HG02885 (cell line): ENCODE measurements at regions not wholly inside any gene's neighbourhood (a gene's known extent, or its start where the extent isn't known, plus 50 kb on each side); places are given as distances from the start of the nearest gene placed in this dataset.
"Not testable (repeated sequence)": the region's sequence is repeated elsewhere in the genome, so short reads cannot be mapped to it uniquely, and the experiment has no call there.

ENCODE experiments used
- ATAC-seq: cut with Tn5 transposase; IDR thresholded peaks from one replicate; pipeline ENCODE4 v1.9.1; 2021; ENCODE audit warnings: mild to moderate bottlenecking; ENCODE audit not compliant: unreplicated experiment, poor library complexity

- ATAC-seq = no peak
Measured at GRCh38 chr5:68991279-68992084, 102.3 kb upstream of the SLC30A5 start.

GRCh38 chr5:68994645-68995044 is 99.2 kb upstream of the SLC30A5 start:
- peak; percentile 87 for ATAC-seq

DNA sequence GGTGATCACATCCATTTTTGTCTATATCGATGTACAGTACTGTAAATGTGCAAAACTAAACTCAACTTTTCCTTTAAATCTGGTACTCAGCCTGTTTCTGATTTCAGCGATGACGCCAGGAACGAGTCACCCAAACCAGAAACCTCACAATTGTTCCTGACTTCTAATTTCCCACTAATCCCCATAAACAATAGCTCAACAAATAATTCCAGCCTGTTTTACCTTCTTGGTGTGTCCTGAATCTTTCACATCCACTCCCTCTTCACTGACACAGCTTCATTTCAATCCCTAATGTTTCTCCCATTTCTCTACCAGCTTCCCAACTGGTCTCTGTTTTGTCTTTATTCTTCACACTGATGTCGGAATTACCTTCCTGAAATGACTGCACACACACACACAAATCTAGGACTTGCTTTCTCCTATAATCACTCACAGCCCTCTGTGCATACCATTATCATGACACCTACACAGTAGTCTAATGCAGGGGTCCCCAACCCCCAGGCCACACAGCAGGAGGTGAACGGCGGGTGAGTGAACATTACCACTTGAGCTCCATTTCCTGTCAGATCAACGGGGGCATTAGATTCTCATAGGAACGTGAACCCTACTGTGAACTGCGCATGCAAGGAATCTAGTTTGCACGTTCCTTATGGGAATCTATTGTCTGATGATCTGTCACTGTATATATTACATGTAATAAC is 97.8 kb upstream of the SLC30A5 start:
- no peak for ATAC-seq

DNA sequence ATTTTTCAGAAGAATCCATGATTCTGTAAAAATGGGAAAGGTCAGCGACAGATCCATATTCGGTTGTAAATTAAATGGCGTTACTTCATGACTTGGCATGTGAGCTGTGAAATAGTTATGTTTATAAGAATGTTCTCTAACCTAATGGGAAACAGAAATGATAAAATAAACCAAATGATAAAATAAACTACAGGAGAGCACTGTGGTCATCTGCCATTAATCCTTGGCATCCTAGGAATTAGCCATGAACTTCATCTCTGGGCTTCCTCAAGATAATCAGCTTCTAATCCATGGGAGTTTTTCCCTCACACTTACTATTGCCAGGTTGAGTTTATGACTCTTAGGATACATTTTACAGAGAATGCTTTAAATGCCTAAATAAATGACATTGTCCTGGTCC is 94.6 kb upstream of the SLC30A5 start:
- no peak for ATAC-seq

GRCh38 chr5:69000216-69000919 is 93.4 kb upstream of the SLC30A5 start:
- ATAC-seq = no peak

DNA sequence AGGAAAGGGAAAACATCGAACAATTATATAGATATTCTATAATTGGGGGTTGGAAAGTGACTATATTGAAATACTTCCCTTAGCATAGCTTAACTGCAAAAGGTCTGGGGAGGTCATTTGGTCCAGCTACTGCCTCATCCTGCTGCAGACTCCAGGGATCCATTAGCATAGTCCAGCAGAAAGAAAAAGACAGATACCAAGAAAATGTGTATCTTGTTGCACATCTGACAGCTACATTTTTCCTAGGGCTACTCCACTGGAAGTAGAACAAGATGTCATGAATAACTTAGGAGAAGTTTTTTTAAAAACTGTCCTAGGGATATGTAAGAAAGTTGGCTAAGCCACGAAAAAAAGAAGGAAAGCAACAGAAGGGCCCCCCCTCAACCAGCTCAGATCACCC is 92.9 kb upstream of the SLC30A5 start:
- ATAC-seq = no peak

DNA sequence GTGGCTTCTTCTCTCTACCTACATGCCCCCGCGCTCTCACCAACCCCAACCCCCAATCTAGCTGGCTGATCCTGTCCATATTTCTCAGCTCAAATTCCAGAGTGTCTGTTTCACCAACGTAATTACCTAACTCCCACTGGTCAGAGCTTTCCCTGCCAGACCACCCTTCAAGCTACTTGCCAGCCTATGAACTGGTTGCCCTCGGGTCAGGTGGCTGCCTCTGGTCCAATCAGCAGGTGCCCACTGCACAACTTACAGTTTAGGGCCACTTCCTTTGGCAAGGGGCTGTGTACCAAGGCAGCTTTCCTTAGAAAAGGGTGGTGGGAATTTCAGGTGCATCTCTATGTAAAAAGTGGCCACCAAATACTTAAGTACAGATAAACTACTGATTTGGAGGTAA is 92.2 kb upstream of the SLC30A5 start:
- no peak for ATAC-seq

- no peak for ATAC-seq
Measured at GRCh38 chr5:69004127-69004526, 89.7 kb upstream of the SLC30A5 start.

GRCh38 chr5:69004676-69005075 is 89.1 kb upstream of the SLC30A5 start:
- no peak for ATAC-seq

GRCh38 chr5:69006030-69006429 is 87.8 kb upstream of the SLC30A5 start:
- ATAC-seq = no peak

DNA sequence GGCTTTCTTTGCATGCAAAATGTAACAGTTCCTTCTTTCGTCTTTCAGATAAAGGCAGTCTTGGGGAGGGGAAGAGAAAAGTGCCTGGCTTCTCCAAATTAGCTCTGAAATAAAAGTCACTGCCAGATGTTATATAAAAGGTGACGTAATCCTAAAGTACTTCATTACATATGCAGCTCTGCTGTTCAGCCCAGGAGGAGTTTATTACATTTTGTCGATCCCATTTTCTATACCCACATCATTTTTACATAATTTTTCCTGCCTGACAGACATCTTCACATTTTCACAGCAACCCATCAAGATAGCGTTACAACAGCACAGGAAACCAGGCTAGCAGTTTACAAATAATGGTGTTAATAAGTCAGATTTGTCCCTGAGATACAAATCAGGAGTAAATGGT is 86.7 kb upstream of the SLC30A5 start:
- no peak for ATAC-seq

DNA sequence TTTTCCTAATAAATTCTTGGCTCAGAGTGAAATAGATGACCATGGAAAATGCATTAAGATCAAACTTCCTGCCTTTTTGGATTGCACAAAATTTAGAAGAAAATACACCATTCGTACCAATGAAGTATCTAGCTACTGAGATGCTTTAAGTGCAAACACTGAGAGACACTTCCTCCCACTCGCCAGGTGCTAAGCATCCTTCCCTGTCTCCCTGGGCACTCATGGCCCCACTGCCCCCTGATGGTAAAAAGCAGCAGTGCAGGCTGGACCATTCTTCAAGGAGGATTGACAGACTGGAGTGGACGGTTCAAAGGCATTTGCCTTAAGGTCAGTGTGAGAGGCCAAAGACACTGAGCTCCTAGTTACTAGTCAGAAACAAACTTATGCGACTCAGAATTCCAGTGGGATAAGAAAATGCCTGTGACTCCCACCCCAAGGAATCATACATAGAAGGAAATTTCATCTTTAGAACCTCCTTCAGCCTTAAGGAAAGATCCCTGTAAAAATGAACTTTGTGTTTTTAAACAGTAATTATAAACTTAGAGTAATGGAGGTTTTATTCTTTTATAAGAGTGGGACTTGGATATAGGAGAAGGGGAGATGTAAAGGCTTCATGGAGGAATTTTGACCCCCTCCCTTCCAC is 86.0 kb upstream of the SLC30A5 start:
- peak; percentile 92 for ATAC-seq

- ATAC-seq = no peak
Measured at GRCh38 chr5:69010476-69010875, 83.3 kb upstream of the SLC30A5 start.

- no peak for ATAC-seq
Measured at GRCh38 chr5:69011910-69012309, 81.9 kb upstream of the SLC30A5 start.

- no peak for ATAC-seq
Measured at GRCh38 chr5:69013481-69013880, 80.3 kb upstream of the SLC30A5 start.

GRCh38 chr5:69014007-69014406 is 79.8 kb upstream of the SLC30A5 start:
- not testable (repeated sequence) for ATAC-seq

- ATAC-seq = no peak
Measured at GRCh38 chr5:69019668-69020375, 74.0 kb upstream of the SLC30A5 start.

GRCh38 chr5:69024241-69024651 is 69.6 kb upstream of the SLC30A5 start:
- no peak for ATAC-seq

DNA sequence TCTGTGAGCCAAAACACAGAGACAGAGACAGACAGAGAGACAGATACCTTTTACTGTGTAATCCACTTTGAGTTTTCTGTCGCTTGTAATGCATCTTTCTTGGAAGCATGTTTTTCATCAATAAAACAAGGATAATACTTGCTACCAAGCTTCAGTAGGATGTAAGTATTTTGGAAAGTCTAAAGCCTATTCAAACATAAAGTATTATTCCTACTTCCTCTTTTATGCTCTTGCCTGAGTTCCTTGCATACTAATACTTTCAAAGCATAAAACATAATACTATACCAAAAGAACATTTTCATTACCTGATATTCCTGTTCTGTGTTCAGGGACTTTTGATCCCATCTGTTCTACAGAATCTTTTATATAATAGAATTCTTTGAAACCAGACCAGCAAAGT is 64.5 kb upstream of the SLC30A5 start:
- ATAC-seq = no peak
